OCI-LY3 (cell line): ENCODE measurements at regions not wholly inside any gene's neighbourhood (a gene's known extent, or its start where the extent isn't known, plus 50 kb on each side); places are given as distances from the start of the nearest gene placed in this dataset.

ENCODE experiments used
- EZH2phosphoT487 ChIP-seq: fragments of 200-600 bp; shearing (Covaris generic); IDR thresholded peaks from 2 replicates; pipeline ENCODE4 v1.6.1; 2018; ENCODE audit warnings: antibody characterized with exemption, mixed run types, low read depth
- TF ChIP-seq, protein P1 (sequence below): fragments of 200-600, 300-600 bp; sonication (generic); IDR thresholded peaks from 2 replicates; pipeline ENCODE4 v1.5.1; 2014; ENCODE audit warnings: antibody characterized with exemption, low read length, low read depth

DNA sequence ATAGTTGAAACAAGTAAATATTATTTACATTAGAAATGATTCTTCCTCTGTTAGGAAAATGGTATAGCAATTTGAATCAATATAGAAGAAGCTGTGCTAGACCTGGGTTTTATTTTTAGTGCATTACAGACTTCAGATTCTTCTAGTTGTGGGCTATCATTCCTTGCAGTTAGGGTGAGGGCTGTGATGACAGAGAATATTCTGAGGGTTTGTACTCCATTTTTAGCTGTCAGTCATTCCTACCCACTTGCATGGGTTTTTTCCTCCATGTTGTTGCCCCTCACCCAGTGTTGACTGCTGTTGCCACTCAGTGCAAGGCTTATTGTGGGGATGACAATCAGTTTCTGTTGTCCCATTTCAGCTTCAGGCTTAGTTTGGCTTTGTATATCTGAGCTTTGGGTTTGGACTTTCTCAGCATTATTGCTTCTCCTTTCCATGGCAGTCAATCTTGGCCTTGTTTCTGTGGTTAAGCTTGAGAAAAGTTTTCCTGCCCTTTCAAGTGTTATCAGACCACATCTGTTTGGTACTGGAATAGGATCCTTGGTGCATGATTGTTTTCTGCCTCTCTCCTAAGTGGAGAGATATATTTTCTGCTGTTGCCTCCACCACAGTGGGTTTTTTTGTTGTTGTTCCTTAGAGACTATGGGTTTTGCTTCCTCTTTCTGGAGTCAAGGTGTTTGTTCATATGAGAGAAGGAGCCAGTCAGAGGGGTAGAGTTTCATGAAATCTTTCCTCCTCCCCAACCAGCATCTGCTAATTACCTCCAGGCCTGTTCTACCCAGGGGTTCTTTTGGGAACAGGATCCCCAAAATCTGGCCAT lies 312.7 kb upstream of the CWC22 start:
- TF ChIP-seq, protein P1, sequence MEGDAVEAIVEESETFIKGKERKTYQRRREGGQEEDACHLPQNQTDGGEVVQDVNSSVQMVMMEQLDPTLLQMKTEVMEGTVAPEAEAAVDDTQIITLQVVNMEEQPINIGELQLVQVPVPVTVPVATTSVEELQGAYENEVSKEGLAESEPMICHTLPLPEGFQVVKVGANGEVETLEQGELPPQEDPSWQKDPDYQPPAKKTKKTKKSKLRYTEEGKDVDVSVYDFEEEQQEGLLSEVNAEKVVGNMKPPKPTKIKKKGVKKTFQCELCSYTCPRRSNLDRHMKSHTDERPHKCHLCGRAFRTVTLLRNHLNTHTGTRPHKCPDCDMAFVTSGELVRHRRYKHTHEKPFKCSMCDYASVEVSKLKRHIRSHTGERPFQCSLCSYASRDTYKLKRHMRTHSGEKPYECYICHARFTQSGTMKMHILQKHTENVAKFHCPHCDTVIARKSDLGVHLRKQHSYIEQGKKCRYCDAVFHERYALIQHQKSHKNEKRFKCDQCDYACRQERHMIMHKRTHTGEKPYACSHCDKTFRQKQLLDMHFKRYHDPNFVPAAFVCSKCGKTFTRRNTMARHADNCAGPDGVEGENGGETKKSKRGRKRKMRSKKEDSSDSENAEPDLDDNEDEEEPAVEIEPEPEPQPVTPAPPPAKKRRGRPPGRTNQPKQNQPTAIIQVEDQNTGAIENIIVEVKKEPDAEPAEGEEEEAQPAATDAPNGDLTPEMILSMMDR = no peak
- no peak for TF ChIP-seq EZH2phosphoT487
